Kidney capillary endothelial cell (primary cell): ENCODE measurements at regions not wholly inside any gene's neighbourhood (a gene's known extent, or its start where the extent isn't known, plus 50 kb on each side); places are given as distances from the start of the nearest gene placed in this dataset.
"Not testable (repeated sequence)": the region's sequence is repeated elsewhere in the genome, so short reads cannot be mapped to it uniquely, and the experiment has no call there.

Experiments
- DNase-seq: peaks from one replicate; pipeline ENCODE4 v3.0.0-alpha.2; 2018; ENCODE audit warnings: low spot score

DNA sequence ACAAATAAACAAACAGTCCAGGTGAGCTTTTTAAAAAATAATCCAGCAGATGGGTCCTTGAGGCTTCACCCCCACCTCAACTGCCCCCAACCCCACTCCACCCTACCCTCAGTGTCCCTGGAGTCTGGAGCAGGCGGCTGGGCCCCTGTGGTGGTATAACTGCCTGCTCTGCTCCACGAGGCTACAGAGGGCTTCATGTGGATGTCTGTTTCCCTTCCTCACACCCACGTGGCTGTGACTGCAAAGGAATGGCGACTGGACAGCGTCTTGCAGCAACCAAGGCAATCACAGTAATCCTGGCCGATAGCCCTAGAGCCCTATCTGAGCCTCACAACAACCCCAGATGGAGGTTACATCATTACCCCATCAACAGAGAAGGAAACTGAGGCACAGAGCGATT lies 76.5 kb downstream of the SLC2A10 start:
- DNase-seq: no peak

DNA sequence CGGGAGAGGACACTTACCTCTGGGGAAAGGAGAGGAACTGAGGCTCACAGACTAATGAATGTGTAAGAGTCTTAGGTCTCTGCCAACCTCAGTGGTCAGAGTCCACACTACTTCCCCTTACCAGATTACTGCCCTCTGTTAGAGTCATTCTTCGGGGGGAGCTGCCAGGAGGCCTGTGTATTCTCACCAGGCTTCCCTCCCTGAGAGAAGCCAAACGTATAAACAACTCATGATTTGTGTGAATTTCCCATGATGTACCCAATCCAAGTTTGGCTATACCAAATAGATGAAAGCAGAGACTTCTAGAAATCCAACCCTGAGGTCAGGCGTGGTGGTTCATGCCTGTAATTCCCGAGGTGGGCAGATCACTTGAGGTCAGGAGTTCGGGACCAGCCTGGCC lies 77.1 kb downstream of the SLC2A10 start:
- DNase-seq: no peak

- DNase-seq: no peak
Measured at GRCh38 chr20:46787991-46788762, 78.7 kb downstream of the SLC2A10 start.

- not testable (repeated sequence) for DNase-seq
Measured at GRCh38 chr20:46788763-46789091, 79.3 kb downstream of the SLC2A10 start.

- DNase-seq: no peak
Measured at GRCh38 chr20:46789339-46790028, 80.0 kb downstream of the SLC2A10 start.

DNA sequence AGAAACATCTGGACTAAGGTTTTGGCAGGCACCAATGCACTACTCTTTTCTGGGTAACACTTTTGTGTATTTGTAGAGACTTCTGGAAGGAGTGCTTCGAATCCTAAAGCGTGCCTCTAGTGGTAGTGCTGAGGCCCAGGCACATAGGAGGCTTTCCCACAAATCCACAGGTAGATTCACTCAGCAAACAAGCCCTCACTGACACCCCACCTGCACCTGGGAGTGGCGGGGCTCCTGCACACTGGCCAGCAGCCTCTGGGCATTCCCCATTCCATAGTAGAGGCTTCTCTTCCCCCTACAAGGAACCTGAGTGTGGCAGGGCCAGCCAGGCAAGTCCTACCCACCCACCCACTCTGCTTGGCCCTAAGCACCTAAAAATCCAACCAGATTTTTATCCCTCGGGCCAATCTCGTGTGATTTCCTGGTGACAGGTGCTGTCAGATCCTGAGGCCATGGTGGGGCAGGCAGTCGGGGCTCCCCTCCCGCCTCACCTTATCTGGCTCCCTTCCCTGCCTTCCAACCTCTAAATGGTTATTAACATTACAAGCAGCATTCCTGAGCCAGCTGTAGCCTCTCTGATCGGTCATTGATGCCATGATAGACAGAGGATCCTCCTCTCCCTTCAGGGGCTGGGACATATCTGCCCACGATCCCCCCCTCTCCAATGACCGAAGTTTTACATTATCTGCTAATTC lies 82.4 kb downstream of the SLC2A10 start:
- no peak for DNase-seq

- DNase-seq: no peak
Measured at GRCh38 chr20:46797206-46797605, 87.8 kb downstream of the SLC2A10 start.

DNA sequence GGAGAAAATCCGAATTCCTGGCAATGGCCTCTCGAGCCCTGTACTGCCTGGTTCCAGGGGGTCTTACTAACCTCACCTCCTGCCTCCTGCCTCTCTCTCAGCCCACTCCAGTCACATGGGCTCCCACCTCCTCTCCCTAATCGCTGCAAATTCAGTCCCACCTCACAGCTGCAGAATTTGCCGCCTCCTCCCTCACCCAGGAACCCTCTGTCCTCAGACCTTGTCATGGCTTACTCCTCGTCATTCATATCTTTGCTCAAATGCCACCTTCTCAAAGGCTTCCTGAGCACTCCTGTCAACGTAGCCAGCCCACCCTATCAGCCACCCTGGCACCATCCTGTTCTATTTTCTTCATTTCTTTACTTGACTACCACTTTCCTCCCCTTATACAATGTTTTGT lies 89.0 kb downstream of the SLC2A10 start:
- no peak for DNase-seq

- DNase-seq: no peak
Measured at GRCh38 chr20:46799781-46800408, 90.4 kb downstream of the SLC2A10 start.

DNA sequence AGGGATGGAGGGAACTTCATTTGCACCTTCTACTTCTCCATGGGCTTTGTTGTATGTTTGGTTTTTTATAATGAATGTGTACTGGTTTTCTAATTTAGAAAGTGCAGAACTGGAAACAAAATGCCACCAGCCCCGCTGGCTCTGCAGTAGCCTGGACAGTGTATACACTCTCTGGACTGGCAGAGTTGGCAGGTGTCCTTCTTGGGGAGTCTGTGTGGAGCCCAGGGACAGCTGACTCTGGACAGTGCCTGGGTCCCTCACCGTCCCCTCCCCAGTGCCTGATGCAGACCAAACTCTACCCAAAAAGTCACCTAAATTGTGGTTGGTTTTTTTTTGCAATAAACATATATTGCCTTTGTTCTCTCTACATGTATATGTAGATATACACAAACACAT lies 91.0 kb downstream of the SLC2A10 start:
- no peak for DNase-seq

GRCh38 chr20:46801003-46801702 lies 91.7 kb downstream of the SLC2A10 start:
- no peak for DNase-seq

- DNase-seq: no peak
Measured at GRCh38 chr20:46802722-46803121, 91.9 kb upstream of the EYA2 start.

DNA sequence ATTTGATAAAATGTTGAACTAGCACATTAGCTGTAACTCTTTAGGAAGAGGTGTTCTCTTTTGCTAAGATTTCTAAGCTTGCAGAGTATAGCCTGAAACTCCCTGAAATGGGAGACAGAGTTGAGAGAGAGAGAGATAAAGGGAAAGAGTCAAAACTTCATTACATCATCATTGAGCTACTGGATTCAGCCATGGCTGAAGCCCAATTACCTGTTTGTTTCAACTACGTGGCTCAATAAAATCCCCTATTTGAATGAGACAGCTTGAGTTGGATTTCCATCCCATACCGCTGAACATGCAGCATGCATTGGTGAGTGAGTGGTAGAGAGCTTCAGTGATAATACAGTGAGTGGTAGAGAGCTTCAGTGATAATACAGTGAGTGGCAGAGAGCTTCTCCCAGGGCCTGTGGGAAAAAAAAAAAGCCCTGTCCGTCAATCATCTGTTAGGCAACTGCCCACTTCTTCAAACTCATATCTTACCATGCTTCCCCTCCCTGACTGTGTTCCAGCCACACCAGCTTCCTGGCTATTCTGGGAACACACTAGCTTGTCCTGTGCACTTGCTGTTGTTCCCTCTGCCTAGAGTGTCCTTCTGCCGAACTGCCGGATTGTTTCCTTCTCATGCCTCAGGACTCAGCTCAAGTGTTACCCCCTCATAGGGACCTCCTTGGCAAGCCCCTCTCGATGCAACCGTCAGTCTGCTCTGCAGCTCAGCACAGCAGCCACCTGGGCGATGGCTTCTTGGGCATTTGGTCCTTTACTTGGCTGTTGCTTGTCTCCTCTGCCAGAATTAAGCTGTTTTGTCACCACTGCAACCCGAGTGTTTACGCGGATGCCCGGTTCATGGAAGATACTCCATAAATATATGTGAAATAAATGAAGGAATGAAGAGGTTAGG lies 91.3 kb upstream of the EYA2 start:
- DNase-seq: no peak

GRCh38 chr20:46804126-46804525 lies 90.5 kb upstream of the EYA2 start:
- no peak for DNase-seq

DNA sequence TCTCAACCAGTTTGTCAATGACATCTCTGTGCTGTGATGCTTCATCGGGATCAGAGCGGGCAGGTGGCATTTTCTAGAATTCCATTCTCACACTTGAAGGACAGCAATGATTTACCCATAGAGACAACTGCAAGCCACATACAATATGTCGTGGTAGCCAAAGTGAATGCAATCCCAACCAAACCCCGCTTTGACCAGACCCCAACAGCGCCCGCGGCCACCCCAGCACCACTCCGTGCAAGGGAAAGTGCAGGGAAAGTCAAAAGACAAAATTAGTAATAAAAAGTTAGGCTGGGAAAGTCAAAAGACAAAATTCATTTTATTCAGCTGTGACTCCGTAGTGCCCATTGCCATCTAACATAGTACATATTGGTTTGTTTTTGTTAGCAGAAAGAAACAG lies 88.8 kb upstream of the EYA2 start:
- no peak for DNase-seq

- no peak for DNase-seq
Measured at GRCh38 chr20:46807998-46808397, 86.6 kb upstream of the EYA2 start.

DNA sequence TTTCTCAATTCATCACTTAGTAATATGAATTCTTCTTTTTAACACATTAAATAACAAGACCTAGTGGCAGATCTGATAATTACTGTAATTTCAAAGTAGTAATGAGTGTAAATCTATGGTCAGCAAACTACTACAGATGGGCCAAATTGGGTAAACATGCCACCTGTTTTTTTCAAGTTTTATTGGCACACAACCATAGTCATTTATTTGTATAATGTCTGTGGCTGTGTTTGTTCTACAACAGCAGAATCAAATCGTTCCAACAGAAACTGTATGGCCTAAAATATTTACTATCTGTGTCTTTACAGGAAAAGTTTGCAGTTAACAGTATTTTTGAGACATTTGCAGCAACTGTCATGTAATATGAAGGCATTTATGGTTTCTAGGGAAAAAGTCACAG lies 86.1 kb upstream of the EYA2 start:
- no peak for DNase-seq

DNA sequence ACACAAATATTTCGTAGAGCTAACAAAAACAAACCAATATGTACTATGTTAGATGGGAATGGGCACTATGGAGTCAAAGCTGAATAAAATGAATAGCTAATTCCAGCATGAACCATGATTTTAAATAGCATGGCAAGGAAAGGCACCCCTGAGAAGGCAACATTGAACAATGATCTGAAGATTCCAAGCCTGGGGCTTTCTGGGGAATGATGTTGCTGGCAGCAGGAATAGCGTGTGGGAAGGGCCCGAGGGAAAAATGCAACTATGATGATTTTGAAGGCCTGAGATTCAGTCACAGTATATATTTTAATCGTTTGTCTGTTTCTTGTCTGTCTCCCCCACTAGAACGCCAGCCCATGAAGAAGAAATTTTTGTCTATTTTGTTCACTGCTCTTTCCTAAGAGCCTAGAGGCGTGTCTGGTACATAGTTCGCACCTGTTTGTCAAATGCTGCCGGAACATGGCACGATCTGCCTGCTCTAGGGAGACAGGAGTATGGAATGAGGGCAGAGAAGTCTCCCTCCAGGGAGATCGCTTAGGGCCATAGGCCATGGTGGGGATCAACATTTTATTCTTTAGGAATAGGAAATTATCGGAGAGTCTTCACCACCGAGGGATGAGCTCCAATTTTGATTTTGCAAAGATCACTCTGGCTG lies 84.8 kb upstream of the EYA2 start:
- no peak for DNase-seq

DNA sequence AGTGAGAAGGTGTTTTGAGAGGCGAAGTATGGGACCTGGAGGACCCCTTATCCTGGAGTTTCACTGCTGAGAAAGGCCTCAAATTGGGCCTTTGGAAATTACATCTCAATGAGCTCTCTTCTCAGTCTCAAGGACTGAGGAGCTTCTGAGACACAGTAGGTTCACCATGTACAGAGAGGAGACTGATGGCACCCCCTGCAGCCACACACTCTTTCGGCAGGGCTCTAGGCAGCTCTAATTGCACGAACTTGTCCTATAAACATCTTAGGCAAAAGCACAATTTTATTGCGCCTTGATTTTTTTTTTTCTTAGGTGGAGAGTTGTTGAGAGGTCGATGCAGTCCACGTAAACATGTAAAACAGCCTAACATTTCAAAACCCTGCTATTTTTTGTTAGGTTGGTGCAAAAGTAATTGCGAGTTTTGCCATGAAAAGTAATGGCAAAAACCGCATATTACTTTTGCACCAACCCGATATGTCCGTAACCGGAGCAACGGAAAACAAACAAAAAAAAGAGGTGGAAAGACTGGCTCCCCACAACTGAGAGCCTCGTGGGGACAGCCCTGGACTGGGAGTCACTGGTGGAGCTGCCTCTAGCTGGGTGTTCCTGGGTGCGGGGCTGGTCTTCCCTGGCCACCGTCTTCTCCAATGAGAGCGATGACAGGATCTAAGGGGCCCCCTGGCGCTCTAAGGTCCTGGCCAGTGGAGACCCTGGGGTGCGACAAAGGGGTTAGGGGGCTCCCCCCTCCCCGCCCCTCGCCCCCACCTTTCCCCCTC lies 84.0 kb upstream of the EYA2 start:
- DNase-seq: no peak
